Astrocyte of the spinal cord (primary cell): ENCODE measurements at regions not wholly inside any gene's neighbourhood (a gene's known extent, or its start where the extent isn't known, plus 50 kb on each side); places are given as distances from the start of the nearest gene placed in this dataset.

Experiments used
- DNase-seq: peaks from one replicate; pipeline ENCODE4 v3.0.0; 2011; ENCODE audit warnings: low read depth, low spot score
- H3K4me3 ChIP-seq: 2 replicates; pipeline ENCODE4 v1.5.1; 2011; ENCODE audit warnings: low read depth, mild to moderate bottlenecking, low read length, moderate library complexity
- CTCF ChIP-seq: IDR thresholded peaks from 2 replicates; pipeline ENCODE4 v1.5.1; 2012; ENCODE audit warnings: low read depth, mild to moderate bottlenecking, low read length, inconsistent platforms
- in situ Hi-C: cut with HindIII; loops from 2 replicates; pipeline ENCODE4 v1.10.0; 2017; ENCODE audit warnings: low sequenced_read_pairs

GRCh38 chrX:15973299-15973698 lies 118.7 kb upstream of the AP1S2 start:
- in situ Hi-C loops: no loop called here
- peak; percentile 21 for DNase-seq
- peak; percentile 54 for TF ChIP-seq CTCF
- no peak overlapping the region for H3K4me3 ChIP-seq

- H3K4me3 ChIP-seq: no peak overlapping the region
- DNase-seq: no peak
- in situ Hi-C loops: no loop called here
- no peak for TF ChIP-seq CTCF
These were observed 117.1 kb upstream of the AP1S2 start for GRCh38 chrX:15971696-15972095.

- DNase-seq: no peak
- TF ChIP-seq CTCF: no peak
- in situ Hi-C loops: no loop called here
- no peak overlapping the region for H3K4me3 ChIP-seq
These were observed 109.2 kb upstream of the AP1S2 start for GRCh38 chrX:15963858-15964257.

- in situ Hi-C loops: no loop called here
- no peak for TF ChIP-seq CTCF
- no peak for DNase-seq
These were observed 105.6 kb upstream of the AP1S2 start for GRCh38 chrX:15960237-15960636.

GRCh38 chrX:15956681-15957080 lies 102.1 kb upstream of the AP1S2 start:
- in situ Hi-C loops: no loop called here
- DNase-seq: peak; percentile 37
- H3K4me3 ChIP-seq: no peak overlapping the region
- TF ChIP-seq CTCF: no peak

More at GRCh38 chrX:15960237-15960636, 105.6 kb upstream of the AP1S2 start:
- no peak overlapping the region for H3K4me3 ChIP-seq

- in situ Hi-C loops: no loop called here
- no peak for TF ChIP-seq CTCF
These were observed 99.2 kb upstream of the AP1S2 start for GRCh38 chrX:15953801-15954200.

GRCh38 chrX:15952212-15952611 lies 97.6 kb upstream of the AP1S2 start:
- in situ Hi-C loops: no loop called here
- no peak for TF ChIP-seq CTCF

More at GRCh38 chrX:15953801-15954200, 99.2 kb upstream of the AP1S2 start:
- H3K4me3 ChIP-seq: no peak overlapping the region
- DNase-seq: no peak

More at GRCh38 chrX:15952212-15952611, 97.6 kb upstream of the AP1S2 start:
- H3K4me3 ChIP-seq: no peak overlapping the region
- no peak for DNase-seq
